GM21515 (cell line): ENCODE measurements at regions not wholly inside any gene's neighbourhood (a gene's known extent, or its start where the extent isn't known, plus 50 kb on each side); places are given as distances from the start of the nearest gene placed in this dataset.
"Not testable (repeated sequence)": the region's sequence is repeated elsewhere in the genome, so short reads cannot be mapped to it uniquely, and the experiment has no call there.

Source experiments
- ATAC-seq: cut with Tn5 transposase; IDR thresholded peaks from one replicate; pipeline ENCODE4 v1.9.1; 2021; ENCODE audit not compliant: unreplicated experiment

- no peak for ATAC-seq
Observed at GRCh38 chr7:51426163-51426562, 109.6 kb upstream of the COBL start.

- ATAC-seq = not testable (repeated sequence)
Observed at GRCh38 chr7:51409934-51410333, 93.3 kb upstream of the COBL start.

GRCh38 chr7:51397608-51398007, 81.0 kb upstream of the COBL start:
- ATAC-seq = not testable (repeated sequence)

GRCh38 chr7:51393003-51393402, 76.4 kb upstream of the COBL start:
- not testable (repeated sequence) for ATAC-seq

GRCh38 chr7:51389952-51390351, 73.3 kb upstream of the COBL start:
- ATAC-seq = not testable (repeated sequence)

- ATAC-seq = not testable (repeated sequence)
Observed at GRCh38 chr7:51389216-51389812, 72.7 kb upstream of the COBL start.

GRCh38 chr7:51388241-51388640, 71.6 kb upstream of the COBL start:
- ATAC-seq = not testable (repeated sequence)

GRCh38 chr7:51386806-51387568, 70.4 kb upstream of the COBL start:
- ATAC-seq = not testable (repeated sequence)

- ATAC-seq = not testable (repeated sequence)
Observed at GRCh38 chr7:51386184-51386583, 69.6 kb upstream of the COBL start.

GRCh38 chr7:51382243-51382642, 65.6 kb upstream of the COBL start:
- ATAC-seq = not testable (repeated sequence)

- no peak for ATAC-seq
Observed at GRCh38 chr7:51376420-51377092, 59.9 kb upstream of the COBL start.

- ATAC-seq = no peak
Observed at GRCh38 chr7:51374936-51375335, 58.3 kb upstream of the COBL start.

GRCh38 chr7:51373607-51374006, 57.0 kb upstream of the COBL start:
- not testable (repeated sequence) for ATAC-seq

- no peak for ATAC-seq
Observed at GRCh38 chr7:51369746-51370145, 53.1 kb upstream of the COBL start.

GRCh38 chr7:51369228-51369627, 52.6 kb upstream of the COBL start:
- ATAC-seq = not testable (repeated sequence)

GRCh38 chr7:51368334-51368733, 51.7 kb upstream of the COBL start:
- ATAC-seq = no peak

GRCh38 chr7:51367614-51367968, 51.0 kb upstream of the COBL start:
- no peak for ATAC-seq

GRCh38 chr7:51366930-51367613, 50.5 kb upstream of the COBL start:
- ATAC-seq = peak; percentile 76
